T follicular helper cell (primary cell): ENCODE measurements at regions not wholly inside any gene's neighbourhood (a gene's known extent, or its start where the extent isn't known, plus 50 kb on each side); places are given as distances from the start of the nearest gene placed in this dataset.
"Not testable (repeated sequence)": the region's sequence is repeated elsewhere in the genome, so short reads cannot be mapped to it uniquely, and the experiment has no call there.

Experiments used
- DNase-seq: peaks from one replicate; pipeline ENCODE4 v3.0.0-alpha.2; 2020; ENCODE audit warnings: low read depth

GRCh38 chr2:75432761-75433361 lies 127.9 kb downstream of the EVA1A start:
- no peak for DNase-seq

DNA sequence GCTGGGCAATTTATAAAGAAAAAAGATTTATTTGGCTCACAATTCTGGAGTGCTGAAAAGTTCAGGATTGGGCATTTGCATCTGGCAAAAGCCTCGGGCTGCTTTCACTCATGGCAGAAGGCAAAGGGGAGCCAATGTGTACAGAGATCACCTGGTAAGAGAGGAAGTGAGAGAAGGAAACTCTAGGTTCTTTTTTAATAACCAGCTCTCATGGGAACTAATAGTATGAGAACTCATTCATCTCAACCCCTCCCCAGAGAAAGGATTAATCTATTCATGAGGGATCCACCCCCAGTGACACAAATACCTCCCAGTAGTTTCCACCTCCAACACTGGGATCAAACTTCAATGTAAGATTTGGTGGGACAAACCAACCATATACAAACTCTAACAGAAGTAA lies 129.0 kb downstream of the EVA1A start:
- DNase-seq, result no peak

- DNase-seq, result no peak
These were observed 129.5 kb downstream of the EVA1A start for GRCh38 chr2:75431276-75431675.

DNA sequence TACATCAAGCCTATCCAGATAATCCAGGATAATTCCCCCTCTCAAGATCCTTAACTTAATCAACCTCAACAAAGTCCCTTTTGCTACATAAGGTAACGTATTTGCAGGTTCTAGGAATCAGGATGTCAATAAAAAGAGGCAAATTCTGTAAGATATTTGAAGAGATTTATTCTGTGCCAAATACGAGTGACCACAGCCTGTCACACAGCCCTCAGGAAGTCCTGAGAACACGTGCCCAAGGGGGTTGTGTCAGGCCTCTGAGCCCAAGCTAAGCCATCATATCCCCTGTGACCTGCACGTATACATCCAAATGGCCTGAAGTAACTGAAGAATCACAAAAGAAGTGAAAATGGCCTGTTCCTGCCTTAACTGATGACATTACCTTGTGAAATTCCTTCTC lies 130.3 kb downstream of the EVA1A start:
- DNase-seq, result not testable (repeated sequence)

GRCh38 chr2:75428646-75429443 lies 131.9 kb downstream of the EVA1A start:
- no peak for DNase-seq

DNA sequence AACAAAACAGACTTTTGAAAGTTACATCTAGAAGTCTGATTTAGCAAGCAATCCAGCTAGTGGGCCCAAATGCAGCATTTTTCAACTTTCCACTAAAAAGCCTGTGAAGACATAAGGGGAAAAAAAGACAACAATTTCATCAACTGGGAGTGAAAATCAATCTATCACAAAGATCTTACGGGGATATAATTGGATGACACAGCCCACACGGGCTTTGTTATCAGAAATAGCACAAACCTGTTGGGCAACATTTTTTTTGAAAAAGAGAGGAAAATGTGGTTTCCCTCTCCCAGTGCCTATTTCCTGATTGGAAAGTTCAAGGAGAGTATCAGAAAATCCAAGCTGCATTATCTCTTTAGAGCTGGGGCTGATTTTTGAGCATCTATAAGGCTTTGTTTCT lies 132.7 kb downstream of the EVA1A start:
- DNase-seq, result no peak

GRCh38 chr2:75424936-75425619 lies 135.7 kb downstream of the EVA1A start:
- no peak for DNase-seq

DNA sequence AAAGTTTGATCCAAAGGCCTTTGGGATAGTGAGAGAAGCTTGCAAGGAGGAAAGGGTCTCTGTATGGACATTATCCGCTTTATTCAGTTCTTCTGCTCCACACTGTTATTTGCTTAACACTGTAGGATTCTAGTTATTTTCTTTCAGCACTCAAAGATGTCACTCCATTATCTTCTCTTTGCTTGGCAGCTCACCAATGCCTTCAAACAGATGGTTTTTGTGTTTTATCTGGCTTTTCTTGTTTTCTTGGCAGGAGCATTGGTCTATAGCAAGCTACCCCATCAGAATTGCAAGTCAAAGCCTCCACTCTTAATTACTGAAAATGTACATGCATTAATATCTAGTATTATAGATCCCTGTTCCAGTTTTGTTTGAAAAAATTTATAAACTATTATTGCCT lies 138.8 kb downstream of the EVA1A start:
- DNase-seq, result no peak

GRCh38 chr2:75416420-75417342 lies 144.1 kb downstream of the EVA1A start:
- DNase-seq, result no peak

DNA sequence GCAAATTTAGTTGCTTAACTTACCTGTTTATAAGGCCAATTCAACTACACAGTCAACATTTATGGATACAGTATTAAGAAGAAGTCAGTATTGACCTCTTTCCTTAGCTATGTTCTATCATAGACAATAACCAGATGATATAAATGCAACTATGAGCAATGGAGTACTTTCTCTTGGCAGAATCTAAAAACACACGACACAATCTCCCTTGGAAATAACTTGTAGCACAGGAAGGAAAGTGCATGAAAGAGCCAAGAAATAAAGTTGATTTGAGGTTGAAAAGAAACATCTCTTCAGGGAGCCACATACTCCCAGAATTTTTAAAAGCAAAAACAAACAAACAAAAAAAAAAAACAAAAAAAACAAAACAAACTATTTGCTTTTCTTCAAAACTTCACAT lies 145.0 kb downstream of the EVA1A start:
- no peak for DNase-seq

- no peak for DNase-seq
These were observed 145.6 kb downstream of the EVA1A start for GRCh38 chr2:75415111-75415626.

GRCh38 chr2:75411574-75411973 lies 149.2 kb downstream of the EVA1A start:
- DNase-seq, result no peak

- DNase-seq, result no peak
These were observed 150.0 kb downstream of the EVA1A start for GRCh38 chr2:75410702-75411101.

DNA sequence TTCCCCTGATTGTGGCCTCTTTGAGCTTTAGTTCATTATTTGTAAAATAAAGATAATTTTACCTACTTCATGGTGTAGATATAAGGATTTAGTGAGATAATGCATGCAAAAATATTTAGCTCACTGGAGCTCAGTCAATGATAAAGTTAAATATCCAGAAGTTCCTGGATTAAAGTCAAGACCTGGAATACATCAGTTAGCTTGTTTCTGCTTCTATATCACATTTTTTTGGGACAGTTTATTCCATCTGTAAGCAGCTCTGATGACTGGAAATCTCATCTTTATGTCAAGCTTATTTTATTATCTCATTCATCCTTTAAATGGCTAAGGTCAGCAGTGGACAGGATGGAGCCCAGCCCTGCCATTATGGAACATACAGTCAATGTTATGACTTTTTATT lies 152.0 kb downstream of the EVA1A start:
- DNase-seq, result no peak

GRCh38 chr2:75407038-75407530 lies 153.7 kb downstream of the EVA1A start:
- no peak for DNase-seq

GRCh38 chr2:75406131-75406581 lies 154.6 kb downstream of the EVA1A start:
- DNase-seq, result no peak

GRCh38 chr2:75405000-75405399 lies 155.7 kb downstream of the EVA1A start:
- DNase-seq, result no peak

- no peak for DNase-seq
These were observed 156.7 kb downstream of the EVA1A start for GRCh38 chr2:75403991-75404428.

GRCh38 chr2:75396314-75396713 lies 164.4 kb downstream of the EVA1A start:
- no peak for DNase-seq

DNA sequence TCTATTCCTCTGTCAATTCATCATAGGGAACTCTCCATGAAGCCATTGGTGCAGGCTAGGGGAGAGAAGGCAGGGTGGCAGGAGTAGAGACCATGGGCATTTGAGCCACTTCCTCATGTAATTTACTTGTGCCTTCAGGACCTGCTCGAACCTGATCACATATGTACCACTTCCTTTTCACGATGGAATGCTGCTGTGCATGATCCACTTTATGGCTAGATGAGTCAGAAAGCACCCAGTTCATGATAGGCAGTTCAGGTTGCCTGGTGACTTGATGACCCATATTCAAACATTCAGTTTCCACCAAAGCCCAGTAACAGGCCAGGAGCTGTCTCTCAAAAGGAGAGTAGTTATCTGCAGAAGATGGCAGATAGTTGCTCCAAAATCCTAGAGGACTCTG lies 166.0 kb downstream of the EVA1A start:
- not testable (repeated sequence) for DNase-seq

DNA sequence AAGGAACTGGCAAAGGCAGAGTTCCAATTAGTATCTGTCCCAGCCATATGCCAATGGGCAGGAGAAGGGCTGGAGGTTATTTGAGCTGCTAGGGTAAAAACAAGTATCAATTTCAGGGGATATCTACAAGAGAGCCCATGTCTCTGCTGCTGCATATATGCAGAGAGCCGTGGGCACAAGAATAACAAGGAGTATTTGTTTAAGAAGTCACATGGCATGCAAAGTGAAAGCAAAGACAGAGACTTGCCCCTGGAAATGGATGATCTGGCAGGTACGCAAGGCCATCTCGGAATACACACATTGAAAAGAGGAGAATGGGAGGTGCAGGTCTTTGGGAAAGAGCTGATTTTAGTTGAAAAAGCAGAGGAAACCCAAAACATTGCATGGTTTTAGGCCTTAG lies 170.6 kb downstream of the EVA1A start:
- DNase-seq, result no peak
